K562 (cell line): ENCODE measurements at regions not wholly inside any gene's neighbourhood (a gene's known extent, or its start where the extent isn't known, plus 50 kb on each side); places are given as distances from the start of the nearest gene placed in this dataset.

Experiments
- ATAC-seq: fragments of 200-7000 bp; cut with Tn5 transposase; 3 replicates; pipeline ENCODE4 v1.9.1; 2020; ENCODE audit warnings: moderate library complexity
- BruUV-seq: library from RNA; stranded (reverse); fragments of 400-500 nt; replicated peaks from 2 replicates; lab custom pipeline; 2021; lab: Mats Ljungman, UMichigan
- CTCF ChIA-PET: fragments of 300-600 bp; formaldehyde crosslinking; extraction: SDS; loops from one replicate; lab custom pipeline; 2021; ENCODE audit warnings: low intra/inter-chr PET ratio; lab: Yijun Ruan, JAX
- POLR2A ChIA-PET: fragments of 300-600, 350-650 bp; sonication (Branson Sonifier 250); formaldehyde crosslinking; extraction: SDS; loops from one replicate; lab custom pipeline; 2021; ENCODE audit warnings: antibody characterized with exemption, inconsistent platforms; lab: Yijun Ruan, JAX
- DNase-seq, 4 experiments: peaks; one replicate each; pipeline versions ENCODE4 v3.0.0 to v3.0.0-alpha.2; 2011 to 2018; ENCODE audit warnings: low spot score in 3 of 4, mixed read lengths in 3 of 4; ENCODE audit errors: extremely low read depth in 1 of 4
- FAIRE-seq: peaks from 2 replicates; lab custom pipeline; 2011; peaks lifted over from hg19 to GRCh38; lab: Jason Lieb, UNC
- H2AFZ ChIP-seq: 2 replicates; pipeline ENCODE4 v1.6.0; 2011; ENCODE audit warnings: low read depth, low read length, control low read depth, inconsistent platforms
- H3K27ac ChIP-seq: fragments of 200-600 bp; 3 replicates; pipeline ENCODE4 v1.8.0; 2011; ENCODE audit warnings: low read depth, mild to moderate bottlenecking, control low read depth, inconsistent platforms, low read length, moderate library complexity, mixed read lengths; ENCODE audit errors: extremely low read depth
- H3K27me3 ChIP-seq, 2 experiments: fragments of 300-600 bp in 1 of 2; 2 replicates in 1 of 2; 3 replicates in 1 of 2; pipeline versions ENCODE4 v1.6.0 to v1.8.0; 2011; ENCODE audit warnings: inconsistent platforms in 2 of 2, low read length in 2 of 2, mild to moderate bottlenecking in 1 of 2, mixed read lengths in 1 of 2, moderate library complexity in 1 of 2; ENCODE audit not compliant: control insufficient read depth in 2 of 2, insufficient read depth in 2 of 2
- H3K36me3 ChIP-seq: fragments of 300-600 bp; 3 replicates; pipeline ENCODE4 v1.8.0; 2011; ENCODE audit warnings: mild to moderate bottlenecking, low read length, inconsistent platforms; ENCODE audit not compliant: control insufficient read depth, insufficient read depth
- H3K4me1 ChIP-seq, 2 experiments: fragments of 200-600 bp in 1 of 2; replicated peaks in 1 of 2; 2 replicates in 1 of 2; 3 replicates in 1 of 2; pipeline versions ENCODE4 v1.5.1 to v1.8.0; 2011; ENCODE audit warnings: inconsistent platforms in 2 of 2, low read length in 2 of 2, mild to moderate bottlenecking in 1 of 2, mixed read lengths in 1 of 2, moderate library complexity in 1 of 2; ENCODE audit not compliant: control insufficient read depth in 2 of 2, insufficient read depth in 2 of 2
- H3K4me2 ChIP-seq: 2 replicates; pipeline ENCODE4 v1.6.1; 2011; ENCODE audit warnings: low read length, control low read depth, inconsistent platforms, mixed read lengths; ENCODE audit not compliant: insufficient read depth
- H3K4me3 ChIP-seq: fragments of 200-600 bp; sonication (generic), shearing (Covaris generic); 2 replicates; pipeline ENCODE4 v1.5.1; 2016; ENCODE audit warnings: control low read depth, inconsistent platforms
- H3K79me2 ChIP-seq: fragments of 200-600 bp; 3 replicates; pipeline ENCODE4 v1.8.0; 2011; ENCODE audit warnings: low read length, inconsistent platforms; ENCODE audit not compliant: control insufficient read depth, insufficient read depth
- H3K9ac ChIP-seq, 2 experiments: 2 replicates each; pipeline versions ENCODE4 v1.6.0 to v1.6.1; 2011; ENCODE audit warnings: low read depth in 2 of 2, low read length in 2 of 2, control low read depth in 1 of 2, inconsistent platforms in 1 of 2, mild to moderate bottlenecking in 1 of 2, mixed read lengths in 1 of 2; ENCODE audit not compliant: insufficient read depth in 1 of 2
- H3K9me1 ChIP-seq: one replicate; pipeline ENCODE4 v1.6.0; 2011; ENCODE audit warnings: inconsistent platforms, mild to moderate bottlenecking, low read length, moderate library complexity; ENCODE audit not compliant: control insufficient read depth, insufficient read depth
- H3K9me3 ChIP-seq: replicated peaks from 2 replicates; pipeline ENCODE4 v1.5.1; 2011; ENCODE audit warnings: low read depth, low read length, inconsistent platforms; ENCODE audit not compliant: control insufficient read depth, insufficient read depth
- H4K20me1 ChIP-seq: replicated peaks from 2 replicates; pipeline ENCODE4 v1.6.1; 2011; ENCODE audit warnings: low read length, inconsistent platforms, mixed read lengths; ENCODE audit not compliant: control insufficient read depth, insufficient read depth
- KLF1 ChIP-seq: fragments of 450-650 bp; IDR thresholded peaks from 2 replicates; pipeline ENCODE4 v1.6.1; 2016; ENCODE audit warnings: missing genetic modification characterization, missing compliant biosample characterization
- MTA3 ChIP-seq: fragments of 450-650 bp; formaldehyde crosslinking; IDR thresholded peaks from 2 replicates; pipeline ENCODE4 v1.6.1; 2017; ENCODE audit warnings: mild to moderate bottlenecking, borderline replicate concordance
- NR2F6 ChIP-seq: fragments of 450-650 bp; formaldehyde crosslinking; IDR thresholded peaks from 2 replicates; pipeline ENCODE4 v1.4.0; 2020; ENCODE audit warnings: mild to moderate bottlenecking
- RNF2 ChIP-seq: sonication (generic); IDR thresholded peaks from 2 replicates; pipeline ENCODE4 v1.6.1; 2016
- SRSF9 ChIP-seq: fragments of 200-400 bp; formaldehyde crosslinking; IDR thresholded peaks from 2 replicates; pipeline ENCODE4 v1.6.1; 2017; ENCODE audit warnings: low read depth, low read length, borderline replicate concordance
- TAF1 ChIP-seq: IDR thresholded peaks from 2 replicates; pipeline ENCODE4 v1.6.1; 2011; ENCODE audit warnings: mild to moderate bottlenecking, low read length, moderate library complexity; ENCODE audit not compliant: insufficient read depth, control insufficient read depth, severe bottlenecking; ENCODE audit errors: extremely low read depth
- TEAD2 ChIP-seq: fragments of 450-650 bp; IDR thresholded peaks from 2 replicates; pipeline ENCODE4 v1.6.1; 2016; ENCODE audit warnings: missing genetic modification characterization, control low read depth, missing compliant biosample characterization
- TRIM28 ChIP-seq: fragments of 450-650 bp; IDR thresholded peaks from 2 replicates; pipeline ENCODE4 v1.6.1; 2017
- ZNF3 ChIP-seq: fragments of 250-450 bp; sonication (Bioruptor Pico); IDR thresholded peaks from 2 replicates; pipeline ENCODE4 v1.5.0; 2021; ENCODE audit warnings: mild to moderate bottlenecking, moderate library complexity
- ZNF707 ChIP-seq: fragments of 250-450 bp; sonication (Bioruptor Pico); conservative IDR thresholded peaks from 2 replicates; pipeline ENCODE4 v1.8.0; 2022; ENCODE audit warnings: inconsistent platforms, mild to moderate bottlenecking, moderate library complexity
- ZNF76 ChIP-seq: fragments of 250-450 bp; sonication (Bioruptor Pico); IDR thresholded peaks from 2 replicates; pipeline ENCODE4 v1.4.0; 2020; ENCODE audit warnings: mild to moderate bottlenecking, moderate library complexity, borderline replicate concordance
- WGBS: fragments of 100-300 bp; shearing (Covaris generic); methylation state at CpG from one replicate; pipeline ENCODE4 v1.1.6; 2016; ENCODE audit warnings: low coverage, mixed read lengths; ENCODE audit not compliant: insufficient coverage; ENCODE audit errors: missing lambda C conversion rate; 5-methylcytosine and 5-hydroxymethylcytosine counted together
- in situ Hi-C: fragments of 300-500 bp; cut with MboI; formaldehyde crosslinking; loops from 4 replicates; pipeline ENCODE4 v1.15.0; 2018; ENCODE audit warnings: inconsistent platforms, mixed read lengths
- intact Hi-C: fragments of 100-400 bp; cut with micrococcal nuclease; formaldehyde crosslinking; loops from 2 replicates; pipeline ENCODE4 v1.14.2; 2022
- TF ChIP-seq, protein P1 (sequence below), 3 experiments: fragments of 200-800 bp in 1 of 3; sonication (Bioruptor generic) in 1 of 3; sonication (generic) in 1 of 3; formaldehyde crosslinking in 1 of 3; IDR thresholded peaks; 2 replicates each; pipeline versions ENCODE4 v1.6.1 to v1.8.0; 2016 to 2022; ENCODE audit warnings: mild to moderate bottlenecking in 2 of 3, missing compliant biosample characterization in 2 of 3, missing genetic modification characterization in 2 of 3, missing genetic modification reagents in 1 of 3
- TF ChIP-seq, protein P2 (sequence below): fragments of 450-650 bp; IDR thresholded peaks from 2 replicates; pipeline ENCODE4 v1.6.1; 2018; ENCODE audit not compliant: partially characterized antibody
- TF ChIP-seq, protein P3 (sequence below): sonication (generic); formaldehyde crosslinking; IDR thresholded peaks from 2 replicates; pipeline ENCODE4 v1.8.0; 2022; ENCODE audit warnings: missing genetic modification reagents, mild to moderate bottlenecking, moderate library complexity, borderline replicate concordance
- TF ChIP-seq, protein P4 (sequence below): fragments of 450-650 bp; formaldehyde crosslinking; conservative IDR thresholded peaks from 2 replicates; pipeline ENCODE4 v1.4.0; 2022; ENCODE audit warnings: mild to moderate bottlenecking, missing genetic modification characterization

DNA sequence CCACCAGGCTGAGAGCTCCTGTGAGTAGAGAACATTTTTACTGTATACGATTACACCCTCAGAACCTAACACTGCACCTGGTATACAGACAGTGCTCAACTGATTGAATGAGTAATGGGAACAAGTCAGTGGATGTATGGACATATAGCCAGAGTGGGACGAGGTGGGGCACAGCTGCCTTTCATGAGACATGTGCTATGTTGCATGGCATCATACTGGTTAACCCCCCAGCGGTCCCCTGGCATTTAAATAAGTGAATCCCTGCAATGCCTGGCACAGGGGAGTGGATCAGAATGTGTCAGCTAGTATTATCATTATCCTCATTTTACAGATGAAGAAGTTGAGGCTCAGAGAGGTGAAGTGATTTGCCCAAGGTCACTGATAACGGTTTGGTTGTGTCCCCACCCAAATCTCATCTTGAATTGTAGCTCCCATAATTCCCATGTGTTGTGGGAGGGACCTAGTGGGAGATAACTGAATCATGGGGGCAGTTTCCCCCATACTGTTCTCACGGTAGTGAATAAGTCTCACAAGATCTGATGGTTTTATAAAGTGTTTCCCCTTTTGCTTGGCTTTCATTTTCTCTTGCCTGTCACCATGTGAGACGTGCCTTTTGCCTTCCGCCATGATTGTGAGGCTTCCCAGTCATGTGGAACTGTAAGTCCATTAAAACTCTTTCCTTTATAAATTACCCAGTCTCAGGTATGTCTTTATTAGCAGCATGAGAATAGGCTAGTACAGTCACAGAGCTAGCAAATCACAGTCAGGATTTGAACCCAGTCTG is 56.0 kb upstream of the ATP2B2 start:
- ATAC-seq (no peak), DNase-seq (no peak), FAIRE-seq (no peak)
- Histone ChIP-seq H3K9me1 (no peaks in the 10 kb centered on the region), H3K4me3 (no peak overlapping the region), H3K4me1 (no peaks in the 10 kb centered on the region), H3K27ac (no peak overlapping the region), H3K9ac (no peak overlapping the region), H4K20me1 (no peaks in the 10 kb centered on the region), H3K27me3 (peaks cover 3 to 25% of the 10 kb centered on the region in 2 experiments; a peak in 2 of 5 replicates), H3K79me2 (no peaks in the 10 kb centered on the region), H3K9me3 (no peaks in the 10 kb centered on the region), H3K4me2 (no peak overlapping the region), H2AFZ (no peak overlapping the region), H3K36me3 (no peaks in the 10 kb centered on the region)
- ChIA-PET POLR2A (interaction anchor here (0.7 kb wide), 1 partner anchor 166 kb away, joined by 4 read pairs; no protein-coding TSS in a partner anchor), CTCF (no interaction called here)
- BruUV-seq, result no TSS peak
- intact Hi-C loops (no loop called here), in situ Hi-C loops (no loop called here)
- WGBS, result 0% methylated on average over 7 of the region's 7 CpGs
- TF ChIP-seq KLF1 (tag) (no peak), TEAD2 (tag) (no peak), MTA3 (no peak), ZNF707 (CRISPR knock-in tag) (no peak), RNF2 (no peak), TRIM28 (no peak), NR2F6 (CRISPR knock-in tag) (no peak), ZNF3 (CRISPR knock-in tag) (no peak), SRSF9 (no peak), TAF1 (no peak), ZNF76 (CRISPR knock-in tag) (no peak)
- TF ChIP-seq, protein P1, sequence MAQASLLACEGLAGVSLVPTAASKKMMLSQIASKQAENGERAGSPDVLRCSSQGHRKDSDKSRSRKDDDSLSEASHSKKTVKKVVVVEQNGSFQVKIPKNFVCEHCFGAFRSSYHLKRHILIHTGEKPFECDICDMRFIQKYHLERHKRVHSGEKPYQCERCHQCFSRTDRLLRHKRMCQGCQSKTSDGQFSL (CRISPR knock-in tag; IDR thresholded peaks at IDR 0.05), result no peak
- TF ChIP-seq, protein P1 (tag; IDR thresholded peaks at IDR 0.05), result no peak
- TF ChIP-seq, protein P2, sequence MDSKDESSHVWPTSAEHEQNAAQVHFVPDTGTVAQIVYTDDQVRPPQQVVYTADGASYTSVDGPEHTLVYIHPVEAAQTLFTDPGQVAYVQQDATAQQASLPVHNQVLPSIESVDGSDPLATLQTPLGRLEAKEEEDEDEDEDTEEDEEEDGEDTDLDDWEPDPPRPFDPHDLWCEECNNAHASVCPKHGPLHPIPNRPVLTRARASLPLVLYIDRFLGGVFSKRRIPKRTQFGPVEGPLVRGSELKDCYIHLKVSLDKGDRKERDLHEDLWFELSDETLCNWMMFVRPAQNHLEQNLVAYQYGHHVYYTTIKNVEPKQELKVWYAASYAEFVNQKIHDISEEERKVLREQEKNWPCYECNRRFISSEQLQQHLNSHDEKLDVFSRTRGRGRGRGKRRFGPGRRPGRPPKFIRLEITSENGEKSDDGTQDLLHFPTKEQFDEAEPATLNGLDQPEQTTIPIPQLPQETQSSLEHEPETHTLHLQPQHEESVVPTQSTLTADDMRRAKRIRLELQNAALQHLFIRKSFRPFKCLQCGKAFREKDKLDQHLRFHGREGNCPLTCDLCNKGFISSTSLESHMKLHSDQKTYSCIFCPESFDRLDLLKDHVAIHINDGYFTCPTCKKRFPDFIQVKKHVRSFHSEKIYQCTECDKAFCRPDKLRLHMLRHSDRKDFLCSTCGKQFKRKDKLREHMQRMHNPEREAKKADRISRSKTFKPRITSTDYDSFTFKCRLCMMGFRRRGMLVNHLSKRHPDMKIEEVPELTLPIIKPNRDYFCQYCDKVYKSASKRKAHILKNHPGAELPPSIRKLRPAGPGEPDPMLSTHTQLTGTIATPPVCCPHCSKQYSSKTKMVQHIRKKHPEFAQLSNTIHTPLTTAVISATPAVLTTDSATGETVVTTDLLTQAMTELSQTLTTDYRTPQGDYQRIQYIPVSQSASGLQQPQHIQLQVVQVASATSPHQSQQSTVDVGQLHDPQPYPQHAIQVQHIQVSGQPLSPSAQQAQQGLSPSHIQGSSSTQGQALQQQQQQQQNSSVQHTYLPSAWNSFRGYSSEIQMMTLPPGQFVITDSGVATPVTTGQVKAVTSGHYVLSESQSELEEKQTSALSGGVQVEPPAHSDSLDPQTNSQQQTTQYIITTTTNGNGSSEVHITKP, result no peak
- TF ChIP-seq, protein P3, sequence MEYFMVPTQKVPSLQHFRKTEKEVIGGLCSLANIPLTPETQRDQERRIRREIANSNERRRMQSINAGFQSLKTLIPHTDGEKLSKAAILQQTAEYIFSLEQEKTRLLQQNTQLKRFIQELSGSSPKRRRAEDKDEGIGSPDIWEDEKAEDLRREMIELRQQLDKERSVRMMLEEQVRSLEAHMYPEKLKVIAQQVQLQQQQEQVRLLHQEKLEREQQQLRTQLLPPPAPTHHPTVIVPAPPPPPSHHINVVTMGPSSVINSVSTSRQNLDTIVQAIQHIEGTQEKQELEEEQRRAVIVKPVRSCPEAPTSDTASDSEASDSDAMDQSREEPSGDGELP (CRISPR knock-in tag), result no peak
- TF ChIP-seq, protein P4, sequence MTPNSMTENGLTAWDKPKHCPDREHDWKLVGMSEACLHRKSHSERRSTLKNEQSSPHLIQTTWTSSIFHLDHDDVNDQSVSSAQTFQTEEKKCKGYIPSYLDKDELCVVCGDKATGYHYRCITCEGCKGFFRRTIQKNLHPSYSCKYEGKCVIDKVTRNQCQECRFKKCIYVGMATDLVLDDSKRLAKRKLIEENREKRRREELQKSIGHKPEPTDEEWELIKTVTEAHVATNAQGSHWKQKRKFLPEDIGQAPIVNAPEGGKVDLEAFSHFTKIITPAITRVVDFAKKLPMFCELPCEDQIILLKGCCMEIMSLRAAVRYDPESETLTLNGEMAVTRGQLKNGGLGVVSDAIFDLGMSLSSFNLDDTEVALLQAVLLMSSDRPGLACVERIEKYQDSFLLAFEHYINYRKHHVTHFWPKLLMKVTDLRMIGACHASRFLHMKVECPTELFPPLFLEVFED, result no peak
